ENCODE measurements at regions not wholly inside any gene's neighbourhood (a gene's known extent, or its start where the extent isn't known, plus 50 kb on each side); places are given as distances from the start of the nearest gene placed in this dataset.

DNA sequence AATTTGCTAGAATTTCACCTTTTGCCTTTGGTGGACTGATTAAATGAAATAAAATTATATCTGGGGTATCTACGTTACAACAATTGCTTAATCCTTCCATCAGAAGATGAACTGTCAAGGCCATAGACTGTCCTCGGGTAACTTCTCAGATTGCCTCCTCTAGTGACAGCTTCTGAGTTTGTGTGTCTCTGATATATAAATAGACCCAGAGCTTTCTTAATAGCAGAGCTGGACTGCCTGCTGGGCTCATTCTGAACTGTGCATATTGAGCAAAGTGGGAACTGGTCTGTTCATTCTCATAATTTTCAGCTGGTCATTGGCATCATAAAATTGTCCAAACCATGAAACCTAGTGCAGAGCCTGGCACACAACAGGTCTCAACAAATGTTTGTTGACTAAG, 99.1 kb upstream of the GRAMD1B start:
- no peak for ATAC-seq
- no peak for FAIRE-seq
- 61% methylated on average over 2 of the region's 2 CpGs for WGBS (ENCODE audit: missing lambda C conversion rate)
- Histone ChIP-seq H3K27ac (no peak overlapping the region), H3K4me1 (no peaks in the 10 kb centered on the region), H3K4me3 (no peak overlapping the region), H3K9me3 (no peaks in the 10 kb centered on the region), H3K4me2 (no peak overlapping the region)
- ChIA-PET POLR2A (no interaction called here), CTCF (interaction anchor here (0.6 to 1.7 kb wide), 3 partner anchors 10 to 1085 kb away, joined by 3 to 4 read pairs (median 3); no protein-coding TSS in a partner anchor)
- DNase-seq (ENCODE audit: low read depth in 1 of 2, low spot score in 1 of 2) = no peak
- TF ChIP-seq E2F6 (IDR thresholded peaks at IDR 0.05; ENCODE audit: borderline replicate concordance, low read depth) (no peak), ZNF302 (CRISPR knock-in tag; IDR thresholded peaks at IDR 0.05) (no peak), JUNB (IDR thresholded peaks at IDR 0.05) (no peak), POLR2A (IDR thresholded peaks at IDR 0.05; ENCODE audit: low read length) (no peak), FOXS1 (CRISPR knock-in tag; IDR thresholded peaks at IDR 0.05) (no peak), KDM1A (IDR thresholded peaks at IDR 0.05; ENCODE audit: low read depth) (no peak), RCOR1 (IDR thresholded peaks at IDR 0.05; ENCODE audit: low read depth, low read length) (no peak), NFE2L2 (conservative IDR thresholded peaks at IDR 0.05; ENCODE audit: low read length) (no peak), TFCP2L1 (CRISPR knock-in tag; IDR thresholded peaks at IDR 0.05) (no peak), EHMT2 (IDR thresholded peaks at IDR 0.05; ENCODE audit: low read depth) (no peak), HEYL (CRISPR knock-in tag; IDR thresholded peaks at IDR 0.05) (no peak), ZSCAN20 (CRISPR knock-in tag; IDR thresholded peaks at IDR 0.05) (no peak), CBX8 (IDR thresholded peaks at IDR 0.05) (no peak), FOSB (CRISPR knock-in tag; IDR thresholded peaks at IDR 0.05) (no peak)

DNA sequence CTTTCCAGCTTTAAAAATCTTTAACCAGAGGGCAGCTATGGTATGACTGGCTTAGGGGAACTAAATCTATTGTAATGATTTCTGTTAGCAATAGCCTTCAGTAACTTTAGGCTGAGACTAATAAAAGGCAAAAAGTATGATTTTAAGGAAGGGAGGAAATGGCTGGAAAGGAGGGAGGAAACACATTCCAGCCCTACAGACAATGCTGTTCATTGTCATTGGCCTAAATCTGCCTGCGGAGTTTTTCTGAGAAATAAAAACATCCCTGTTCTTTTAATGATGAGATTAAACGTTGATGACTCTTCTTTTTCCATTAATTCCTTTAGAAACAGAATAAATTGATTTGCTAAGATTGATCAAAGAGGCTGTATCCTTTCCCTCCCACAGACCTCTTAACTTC, 99.6 kb upstream of the GRAMD1B start:
- ATAC-seq = no peak
- Histone ChIP-seq H3K27ac (no peak overlapping the region), H3K4me1 (no peaks in the 10 kb centered on the region), H3K4me2 (no peak overlapping the region), H3K4me3 (no peak overlapping the region), H3K9me3 (no peaks in the 10 kb centered on the region)
- no peak for DNase-seq (ENCODE audit: low read depth in 1 of 2, low spot score in 1 of 2)
- FAIRE-seq = no peak
- CTCF ChIA-PET = interaction anchor here (0.6 to 0.9 kb wide), 2 partner anchors 10 to 1085 kb away, joined by 3 read pairs; no protein-coding TSS in a partner anchor
- 63% methylated on average over 2 of the region's 2 CpGs for WGBS (ENCODE audit: missing lambda C conversion rate)
- POLR2A ChIA-PET = no interaction called here
- TF ChIP-seq CHD2 (IDR thresholded peaks at IDR 0.05; ENCODE audit: low read length, partially characterized antibody) = no peak
- TF ChIP-seq, protein P1, sequence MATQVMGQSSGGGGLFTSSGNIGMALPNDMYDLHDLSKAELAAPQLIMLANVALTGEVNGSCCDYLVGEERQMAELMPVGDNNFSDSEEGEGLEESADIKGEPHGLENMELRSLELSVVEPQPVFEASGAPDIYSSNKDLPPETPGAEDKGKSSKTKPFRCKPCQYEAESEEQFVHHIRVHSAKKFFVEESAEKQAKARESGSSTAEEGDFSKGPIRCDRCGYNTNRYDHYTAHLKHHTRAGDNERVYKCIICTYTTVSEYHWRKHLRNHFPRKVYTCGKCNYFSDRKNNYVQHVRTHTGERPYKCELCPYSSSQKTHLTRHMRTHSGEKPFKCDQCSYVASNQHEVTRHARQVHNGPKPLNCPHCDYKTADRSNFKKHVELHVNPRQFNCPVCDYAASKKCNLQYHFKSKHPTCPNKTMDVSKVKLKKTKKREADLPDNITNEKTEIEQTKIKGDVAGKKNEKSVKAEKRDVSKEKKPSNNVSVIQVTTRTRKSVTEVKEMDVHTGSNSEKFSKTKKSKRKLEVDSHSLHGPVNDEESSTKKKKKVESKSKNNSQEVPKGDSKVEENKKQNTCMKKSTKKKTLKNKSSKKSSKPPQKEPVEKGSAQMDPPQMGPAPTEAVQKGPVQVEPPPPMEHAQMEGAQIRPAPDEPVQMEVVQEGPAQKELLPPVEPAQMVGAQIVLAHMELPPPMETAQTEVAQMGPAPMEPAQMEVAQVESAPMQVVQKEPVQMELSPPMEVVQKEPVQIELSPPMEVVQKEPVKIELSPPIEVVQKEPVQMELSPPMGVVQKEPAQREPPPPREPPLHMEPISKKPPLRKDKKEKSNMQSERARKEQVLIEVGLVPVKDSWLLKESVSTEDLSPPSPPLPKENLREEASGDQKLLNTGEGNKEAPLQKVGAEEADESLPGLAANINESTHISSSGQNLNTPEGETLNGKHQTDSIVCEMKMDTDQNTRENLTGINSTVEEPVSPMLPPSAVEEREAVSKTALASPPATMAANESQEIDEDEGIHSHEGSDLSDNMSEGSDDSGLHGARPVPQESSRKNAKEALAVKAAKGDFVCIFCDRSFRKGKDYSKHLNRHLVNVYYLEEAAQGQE (IDR thresholded peaks at IDR 0.05) = no peak
- no peak for TF ChIP-seq RFX5 (IDR thresholded peaks at IDR 0.05)
- TF ChIP-seq HEYL (CRISPR knock-in tag; IDR thresholded peaks at IDR 0.05) = no peak
- TF ChIP-seq JUNB (IDR thresholded peaks at IDR 0.05) = no peak
- TF ChIP-seq PHF8 (IDR thresholded peaks at IDR 0.05; ENCODE audit: borderline replicate concordance, low read depth) = no peak
- TF ChIP-seq CBX2 (IDR thresholded peaks at IDR 0.05; ENCODE audit: borderline replicate concordance, low read depth) = no peak

- FAIRE-seq (no peak), DNase-seq (ENCODE audit: low read depth in 1 of 2, low spot score in 1 of 2) (no peak), ATAC-seq (no peak)
- H3K4me1 ChIP-seq = no peaks in the 10 kb centered on the region
- no peaks in the 10 kb centered on the region for H3K9me3 ChIP-seq
- H3K4me2 ChIP-seq = no peak overlapping the region
- H3K4me3 ChIP-seq = no peak overlapping the region
- 60% methylated on average over 4 of the region's 4 CpGs for whole genome bisulfite sequencing (ENCODE audit: missing lambda C conversion rate)
- CTCF ChIA-PET = no interaction called here
- TF ChIP-seq, protein P2, sequence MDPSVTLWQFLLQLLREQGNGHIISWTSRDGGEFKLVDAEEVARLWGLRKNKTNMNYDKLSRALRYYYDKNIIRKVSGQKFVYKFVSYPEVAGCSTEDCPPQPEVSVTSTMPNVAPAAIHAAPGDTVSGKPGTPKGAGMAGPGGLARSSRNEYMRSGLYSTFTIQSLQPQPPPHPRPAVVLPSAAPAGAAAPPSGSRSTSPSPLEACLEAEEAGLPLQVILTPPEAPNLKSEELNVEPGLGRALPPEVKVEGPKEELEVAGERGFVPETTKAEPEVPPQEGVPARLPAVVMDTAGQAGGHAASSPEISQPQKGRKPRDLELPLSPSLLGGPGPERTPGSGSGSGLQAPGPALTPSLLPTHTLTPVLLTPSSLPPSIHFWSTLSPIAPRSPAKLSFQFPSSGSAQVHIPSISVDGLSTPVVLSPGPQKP (IDR thresholded peaks at IDR 0.05; ENCODE audit: low read depth, low read length) = no peak
- TF ChIP-seq MAFK (IDR thresholded peaks at IDR 0.05; ENCODE audit: partially characterized antibody) (no peak), NR3C1 (IDR thresholded peaks at IDR 0.05) (no peak), FOSB (CRISPR knock-in tag; IDR thresholded peaks at IDR 0.05) (no peak), ATOH8 (CRISPR knock-in tag; IDR thresholded peaks at IDR 0.05; ENCODE audit: low read depth) (no peak), MYC (IDR thresholded peaks at IDR 0.05; ENCODE audit: borderline replicate concordance, low read length) (no peak), JUN (IDR thresholded peaks at IDR 0.05) (no peak), JUNB (IDR thresholded peaks at IDR 0.05) (no peak), CHD2 (IDR thresholded peaks at IDR 0.05; ENCODE audit: low read length, partially characterized antibody) (no peak), ESRRA (IDR thresholded peaks at IDR 0.05; ENCODE audit: borderline replicate concordance, low read length) (no peak), EHF (CRISPR knock-in tag; IDR thresholded peaks at IDR 0.05) (no peak), BHLHE40 (IDR thresholded peaks at IDR 0.05; ENCODE audit: low read depth, low read length) (no peak), ZSCAN20 (CRISPR knock-in tag; IDR thresholded peaks at IDR 0.05) (no peak)
- TF ChIP-seq, protein P3, sequence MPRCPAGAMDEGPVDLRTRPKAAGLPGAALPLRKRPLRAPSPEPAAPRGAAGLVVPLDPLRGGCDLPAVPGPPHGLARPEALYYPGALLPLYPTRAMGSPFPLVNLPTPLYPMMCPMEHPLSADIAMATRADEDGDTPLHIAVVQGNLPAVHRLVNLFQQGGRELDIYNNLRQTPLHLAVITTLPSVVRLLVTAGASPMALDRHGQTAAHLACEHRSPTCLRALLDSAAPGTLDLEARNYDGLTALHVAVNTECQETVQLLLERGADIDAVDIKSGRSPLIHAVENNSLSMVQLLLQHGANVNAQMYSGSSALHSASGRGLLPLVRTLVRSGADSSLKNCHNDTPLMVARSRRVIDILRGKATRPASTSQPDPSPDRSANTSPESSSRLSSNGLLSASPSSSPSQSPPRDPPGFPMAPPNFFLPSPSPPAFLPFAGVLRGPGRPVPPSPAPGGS (IDR thresholded peaks at IDR 0.05) = no peak
- H3K27ac ChIP-seq = no peak overlapping the region
- POLR2A ChIA-PET = no interaction called here
Measured at GRCh38 chr11:123330071-123330470, 100.0 kb upstream of the GRAMD1B start.
